ENCODE measurements at regions not wholly inside any gene's neighbourhood (a gene's known extent, or its start where the extent isn't known, plus 50 kb on each side); places are given as distances from the start of the nearest gene placed in this dataset.
"Not testable (repeated sequence)": the region's sequence is repeated elsewhere in the genome, so short reads cannot be mapped to it uniquely, and the experiment has no call there.

GRCh38 chr9:86572904-86573303 lies 218.7 kb upstream of the TUT7 start (continued):
- TF ChIP-seq PLSCR1 (CRISPR knock-in tag; IDR thresholded peaks at IDR 0.05; ENCODE audit: borderline replicate concordance) (no peak), NFE2L2 (IDR thresholded peaks at IDR 0.05; ENCODE audit: low read length) (no peak), FOXJ3 (CRISPR knock-in tag; IDR thresholded peaks at IDR 0.05; ENCODE audit: borderline replicate concordance) (no peak), DDIT3 (CRISPR knock-in tag; IDR thresholded peaks at IDR 0.05) (no peak), ZNF792 (CRISPR knock-in tag; IDR thresholded peaks at IDR 0.05) (no peak), ZNF772 (CRISPR knock-in tag; IDR thresholded peaks at IDR 0.05) (no peak), ZNF280D (CRISPR knock-in tag; IDR thresholded peaks at IDR 0.05) (no peak)

GRCh38 chr9:86565603-86566002 lies 211.4 kb upstream of the TUT7 start:
- ATAC-seq; H3K4me3 ChIP-seq (replicated peaks in 1 of 3; ENCODE audit: insufficient read depth in 1 of 3, low read depth in 2 of 3, low read length in 3 of 3); H3K4me2 ChIP-seq (ENCODE audit: low read depth, low read length); DNase-seq (ENCODE audit: low spot score); intact Hi-C loops (cut with micrococcal nuclease; ENCODE audit: unreplicated experiment); FAIRE-seq; H3K79me2 ChIP-seq (ENCODE audit: insufficient read depth, low read length); H3K9me3 ChIP-seq (ENCODE audit: low read length); in situ Hi-C loops (cut with HindIII; ENCODE audit: extremely low pct_ligation_motif_present, low pct_unique_long_range_greater_than_20kb); H3K4me1 ChIP-seq (ENCODE audit: insufficient read depth, low read length); H3K36me3 ChIP-seq (replicated peaks in 1 of 2; ENCODE audit: control insufficient read depth in 1 of 2, insufficient read depth in 2 of 2, low read length in 2 of 2); H3K9ac ChIP-seq (ENCODE audit: insufficient read depth, low read depth, low read length); H3K27ac ChIP-seq (ENCODE audit: extremely low read length, insufficient read depth, low read length); H3K27me3 ChIP-seq (ENCODE audit: control insufficient read depth in 1 of 2, insufficient read depth in 2 of 2, low read length in 2 of 2); H2AFZ ChIP-seq (ENCODE audit: low read length); CTCF ChIA-PET (ENCODE audit: low intra/inter-chr PET ratio, low total read pairs); H4K20me1 ChIP-seq (ENCODE audit: insufficient read depth, low read length); BruUV-seq (replicated peaks); POLR2A ChIA-PET: not testable (repeated sequence)
- WGBS (ENCODE audit: low lambda C conversion rate): 5% methylated on average over 2 of the region's 2 CpGs

Data from HepG2 (cell line).